ENCODE measurements at regions not wholly inside any gene's neighbourhood (a gene's known extent, or its start where the extent isn't known, plus 50 kb on each side); places are given as distances from the start of the nearest gene placed in this dataset.

DNA sequence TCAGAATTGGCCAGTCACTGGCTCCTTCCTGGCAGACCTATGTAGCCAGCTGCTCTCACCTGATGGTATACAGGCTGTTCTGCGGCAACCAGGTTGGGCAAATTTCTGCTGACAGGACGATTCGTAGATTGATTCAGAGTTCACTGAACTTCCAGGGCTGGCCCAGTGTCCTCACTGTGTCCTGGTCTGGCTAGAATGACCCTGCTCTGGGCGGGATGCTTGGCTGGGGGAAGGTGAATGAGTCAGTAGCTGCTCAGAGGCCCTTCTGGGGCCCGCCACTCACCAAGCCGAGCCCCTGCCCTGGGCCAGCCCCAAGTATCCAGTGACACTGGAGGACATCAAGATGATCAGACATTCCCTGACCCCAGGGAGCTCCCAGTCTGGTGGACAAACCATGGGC, 62.9 kb upstream of the WNT11 start:
- no peak for FAIRE-seq

More for the DNA sequence above, 62.9 kb upstream of the WNT11 start:
- ChIA-PET CTCF (interaction anchor here (0.7 to 1.3 kb wide), 4 partner anchors 20 to 62 kb away, joined by 3 to 4 read pairs (median 3); no protein-coding TSS in a partner anchor), SMC1A (ENCODE audit: uncharacterized antibody, unreplicated experiment) (interaction anchor here (1.1 kb wide), 1 partner anchor 14 kb away, joined by 4 read pairs; no protein-coding TSS in a partner anchor), POLR2A (no interaction called here), RAD21 (ENCODE audit: unreplicated experiment) (interaction anchor here (0.8 kb wide), 1 partner anchor 382 kb away, joined by 3 read pairs; no protein-coding TSS in a partner anchor)
- no peak for ATAC-seq
- Histone ChIP-seq H4K20me1 (ENCODE audit: control insufficient read depth, insufficient read depth) (no peaks in the 10 kb centered on the region), H2AFZ (ENCODE audit: control insufficient read depth, low read depth, low read length) (no peak overlapping the region), H3K36me3 (ENCODE audit: control insufficient read depth in 2 of 2, insufficient read depth in 2 of 2, low read length in 1 of 2) (no peaks in the 10 kb centered on the region), H3K9ac (ENCODE audit: control insufficient read depth, insufficient read depth, low read length) (no peak overlapping the region), H3K9me3 (replicated peaks; ENCODE audit: control insufficient read depth, insufficient read depth, low read length) (no peaks in the 10 kb centered on the region; the same call in 2 of the 3 replicates), H3K27me3 (replicated peaks in 1 of 2; ENCODE audit: control insufficient read depth in 2 of 2, insufficient read depth in 2 of 2, low read length in 1 of 2) (peaks cover 1 to 4% of the 10 kb centered on the region in 2 experiments; a peak in 1 of 4 replicates), H3K4me2 (ENCODE audit: control insufficient read depth, insufficient read depth) (no peak overlapping the region), H3K4me1 (ENCODE audit: control insufficient read depth, insufficient read depth, low read length) (no peaks in the 10 kb centered on the region), H3K27ac (ENCODE audit: control insufficient read depth, insufficient read depth) (no peak overlapping the region), H3K79me2 (ENCODE audit: control insufficient read depth, insufficient read depth, low read length) (no peaks in the 10 kb centered on the region), H3K4me3 (no peak overlapping the region)
- WGBS (ENCODE audit: insufficient coverage, insufficient replicate concordance, low lambda C conversion rate, missing lambda C conversion rate), result 35% methylated on average over 6 of the region's 6 CpGs
- no peak for DNase-seq (ENCODE audit: low read depth, low spot score)
- TF ChIP-seq SUZ12 (IDR thresholded peaks at IDR 0.05; ENCODE audit: unreplicated experiment) (no peak), NFYB (IDR thresholded peaks at IDR 0.05; ENCODE audit: insufficient read depth, low read depth, low read length) (no peak)
- TF ChIP-seq, protein P1, sequence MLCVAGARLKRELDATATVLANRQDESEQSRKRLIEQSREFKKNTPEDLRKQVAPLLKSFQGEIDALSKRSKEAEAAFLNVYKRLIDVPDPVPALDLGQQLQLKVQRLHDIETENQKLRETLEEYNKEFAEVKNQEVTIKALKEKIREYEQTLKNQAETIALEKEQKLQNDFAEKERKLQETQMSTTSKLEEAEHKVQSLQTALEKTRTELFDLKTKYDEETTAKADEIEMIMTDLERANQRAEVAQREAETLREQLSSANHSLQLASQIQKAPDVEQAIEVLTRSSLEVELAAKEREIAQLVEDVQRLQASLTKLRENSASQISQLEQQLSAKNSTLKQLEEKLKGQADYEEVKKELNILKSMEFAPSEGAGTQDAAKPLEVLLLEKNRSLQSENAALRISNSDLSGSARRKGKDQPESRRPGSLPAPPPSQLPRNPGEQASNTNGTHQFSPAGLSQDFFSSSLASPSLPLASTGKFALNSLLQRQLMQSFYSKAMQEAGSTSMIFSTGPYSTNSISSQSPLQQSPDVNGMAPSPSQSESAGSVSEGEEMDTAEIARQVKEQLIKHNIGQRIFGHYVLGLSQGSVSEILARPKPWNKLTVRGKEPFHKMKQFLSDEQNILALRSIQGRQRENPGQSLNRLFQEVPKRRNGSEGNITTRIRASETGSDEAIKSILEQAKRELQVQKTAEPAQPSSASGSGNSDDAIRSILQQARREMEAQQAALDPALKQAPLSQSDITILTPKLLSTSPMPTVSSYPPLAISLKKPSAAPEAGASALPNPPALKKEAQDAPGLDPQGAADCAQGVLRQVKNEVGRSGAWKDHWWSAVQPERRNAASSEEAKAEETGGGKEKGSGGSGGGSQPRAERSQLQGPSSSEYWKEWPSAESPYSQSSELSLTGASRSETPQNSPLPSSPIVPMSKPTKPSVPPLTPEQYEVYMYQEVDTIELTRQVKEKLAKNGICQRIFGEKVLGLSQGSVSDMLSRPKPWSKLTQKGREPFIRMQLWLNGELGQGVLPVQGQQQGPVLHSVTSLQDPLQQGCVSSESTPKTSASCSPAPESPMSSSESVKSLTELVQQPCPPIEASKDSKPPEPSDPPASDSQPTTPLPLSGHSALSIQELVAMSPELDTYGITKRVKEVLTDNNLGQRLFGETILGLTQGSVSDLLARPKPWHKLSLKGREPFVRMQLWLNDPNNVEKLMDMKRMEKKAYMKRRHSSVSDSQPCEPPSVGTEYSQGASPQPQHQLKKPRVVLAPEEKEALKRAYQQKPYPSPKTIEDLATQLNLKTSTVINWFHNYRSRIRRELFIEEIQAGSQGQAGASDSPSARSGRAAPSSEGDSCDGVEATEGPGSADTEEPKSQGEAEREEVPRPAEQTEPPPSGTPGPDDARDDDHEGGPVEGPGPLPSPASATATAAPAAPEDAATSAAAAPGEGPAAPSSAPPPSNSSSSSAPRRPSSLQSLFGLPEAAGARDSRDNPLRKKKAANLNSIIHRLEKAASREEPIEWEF (IDR thresholded peaks at IDR 0.05; ENCODE audit: insufficient replicate concordance, low read depth, low read length), result no peak
- in situ Hi-C loops (cut with MboI), result no loop called here
- BruUV-seq (replicated peaks), result no TSS peak
- intact Hi-C loops (cut with micrococcal nuclease; ENCODE audit: unreplicated experiment), result no loop called here
